GM23338 (cell line): ENCODE measurements at regions not wholly inside any gene's neighbourhood (a gene's known extent, or its start where the extent isn't known, plus 50 kb on each side); places are given as distances from the start of the nearest gene placed in this dataset.

Experiments used
- ATAC-seq: fragments of 200-7000 bp; cut with Tn5 transposase; 3 replicates; pipeline ENCODE4 v1.9.1; 2020
- DNase-seq: peaks from one replicate; pipeline ENCODE4 v3.0.0-alpha.2; 2015; ENCODE audit warnings: low spot score
- H2AFZ ChIP-seq: fragments of 200-600 bp; sonication (generic); 2 replicates; pipeline ENCODE4 v1.8.0; 2016; ENCODE audit warnings: antibody characterized with exemption, mild to moderate bottlenecking, moderate library complexity
- H3F3A ChIP-seq: fragments of 200-600 bp; sonication (generic); replicated peaks from 2 replicates; pipeline ENCODE4 v1.8.0; 2017; ENCODE audit warnings: antibody characterized with exemption, mixed run types, low read depth
- H3K27ac ChIP-seq: fragments of 200-600 bp; sonication (generic); 2 replicates; pipeline ENCODE4 v1.6.1; 2016; ENCODE audit warnings: low read depth
- H3K27me3 ChIP-seq: fragments of 200-600 bp; sonication (generic); 2 replicates; pipeline ENCODE4 v1.8.0; 2016; ENCODE audit warnings: mild to moderate bottlenecking, mixed run types, moderate library complexity; ENCODE audit not compliant: insufficient read depth
- H3K36me3 ChIP-seq: fragments of 200-600 bp; sonication (generic); 2 replicates; pipeline ENCODE4 v1.8.0; 2016; ENCODE audit warnings: mild to moderate bottlenecking; ENCODE audit not compliant: insufficient read depth
- H3K4me1 ChIP-seq: fragments of 200-600 bp; sonication (generic); 2 replicates; pipeline ENCODE4 v1.8.0; 2016; ENCODE audit warnings: mild to moderate bottlenecking, moderate library complexity; ENCODE audit not compliant: insufficient read depth
- H3K4me2 ChIP-seq: fragments of 200-600 bp; sonication (generic); 2 replicates; pipeline ENCODE4 v1.7.1; 2017; ENCODE audit warnings: mixed run types
- H3K4me3 ChIP-seq: fragments of 200-600 bp; sonication (generic); 2 replicates; pipeline ENCODE4 v1.6.1; 2016; ENCODE audit warnings: mixed run types
- H3K79me2 ChIP-seq: fragments of 200-600 bp; sonication (generic); replicated peaks from 2 replicates; pipeline ENCODE4 v1.8.0; 2017; ENCODE audit warnings: mild to moderate bottlenecking; ENCODE audit not compliant: insufficient read depth
- H3K9me2 ChIP-seq: fragments of 200-600 bp; sonication (generic); 2 replicates; pipeline ENCODE4 v1.8.0; 2017; ENCODE audit not compliant: insufficient read depth
- H4K20me1 ChIP-seq: fragments of 200-600 bp; sonication (generic); replicated peaks from 2 replicates; pipeline ENCODE4 v1.8.0; 2017; ENCODE audit warnings: mild to moderate bottlenecking; ENCODE audit not compliant: insufficient read depth
- H3K27ac Mint-ChIP-seq: 2 replicates; pipeline ENCODE4 v1.8.0; 2020; ENCODE audit warnings: inconsistent platforms, mild to moderate bottlenecking, moderate library complexity, mixed read lengths
- H3K27me3 Mint-ChIP-seq: 3 replicates; pipeline ENCODE4 v1.8.0; 2022; ENCODE audit warnings: low read depth, mild to moderate bottlenecking, moderate library complexity, mixed read lengths, inconsistent platforms; ENCODE audit not compliant: insufficient read depth, poor library complexity
- H3K36me3 Mint-ChIP-seq: 3 replicates; pipeline ENCODE4 v1.8.0; 2021; ENCODE audit warnings: low read depth, mild to moderate bottlenecking, inconsistent platforms, moderate library complexity, mixed read lengths
- H3K4me1 Mint-ChIP-seq: 3 replicates; pipeline ENCODE4 v1.8.0; 2020; ENCODE audit warnings: mild to moderate bottlenecking, inconsistent platforms, mixed read lengths
- H3K4me3 Mint-ChIP-seq: 3 replicates; pipeline ENCODE4 v1.8.0; 2021; ENCODE audit warnings: moderate library complexity, mild to moderate bottlenecking, inconsistent platforms, mixed read lengths
- H3K9me3 Mint-ChIP-seq: 3 replicates; pipeline ENCODE4 v1.8.0; 2020; ENCODE audit warnings: moderate library complexity, mild to moderate bottlenecking, inconsistent platforms, mixed read lengths
- CREB1 ChIP-seq: fragments of 250-450 bp; sonication (Bioruptor Pico); IDR thresholded peaks from 2 replicates; pipeline ENCODE4 v1.5.0; 2020; ENCODE audit warnings: low read depth, mild to moderate bottlenecking, moderate library complexity
- EZH2 ChIP-seq: fragments of 200-600 bp; sonication (generic); IDR thresholded peaks from one replicate; pipeline ENCODE4 v1.8.0; 2017; ENCODE audit warnings: antibody characterized with exemption, mild to moderate bottlenecking, low read depth; ENCODE audit not compliant: unreplicated experiment
- EZH2phosphoT487 ChIP-seq: fragments of 200-600 bp; sonication (generic); IDR thresholded peaks from one replicate; pipeline ENCODE4 v1.8.1; 2018; ENCODE audit warnings: antibody characterized with exemption; ENCODE audit not compliant: unreplicated experiment
- JUNB ChIP-seq: IDR thresholded peaks from one replicate; pipeline ENCODE4 v1.6.1; 2016; ENCODE audit warnings: antibody characterized with exemption; ENCODE audit not compliant: unreplicated experiment
- NANOG ChIP-seq: IDR thresholded peaks from 2 replicates; pipeline ENCODE4 v1.6.1; 2016; ENCODE audit warnings: antibody characterized with exemption, borderline replicate concordance
- POLR2AphosphoS5 ChIP-seq: IDR thresholded peaks from 2 replicates; pipeline ENCODE4 v1.6.1; 2016; ENCODE audit warnings: antibody characterized with exemption, low read depth
- REST ChIP-seq: IDR thresholded peaks from one replicate; pipeline ENCODE4 v1.6.1; 2018; ENCODE audit warnings: antibody characterized with exemption; ENCODE audit not compliant: unreplicated experiment
- STAT1 ChIP-seq: IDR thresholded peaks from one replicate; pipeline ENCODE4 v1.6.1; 2016; ENCODE audit warnings: antibody characterized with exemption; ENCODE audit not compliant: unreplicated experiment
- ZNF114 ChIP-seq: fragments of 250-450 bp; sonication (Bioruptor Pico); IDR thresholded peaks from 2 replicates; pipeline ENCODE4 v1.5.0; 2020; ENCODE audit warnings: mild to moderate bottlenecking, moderate library complexity
- ZNF331 ChIP-seq: fragments of 250-450 bp; sonication (Bioruptor Pico); IDR thresholded peaks from 2 replicates; pipeline ENCODE4 v1.5.0; 2020; ENCODE audit warnings: low read depth, mild to moderate bottlenecking, moderate library complexity
- ZNF462 ChIP-seq: fragments of 250-450 bp; sonication (Bioruptor Pico); IDR thresholded peaks from 2 replicates; pipeline ENCODE4 v1.5.0; 2020; ENCODE audit warnings: mild to moderate bottlenecking, moderate library complexity
- TF ChIP-seq, protein P1 (sequence below): IDR thresholded peaks from 2 replicates; pipeline ENCODE4 v1.6.1; 2016; ENCODE audit warnings: antibody characterized with exemption
- TF ChIP-seq, protein P2 (sequence below), 2 experiments: fragments of 200-600 bp in 1 of 2; sonication (generic) in 1 of 2; conservative IDR thresholded peaks; 2 replicates each; pipeline versions ENCODE4 v1.5.1 to v1.6.1; 2016 to 2017; ENCODE audit warnings: antibody characterized with exemption in 2 of 2, low read depth in 2 of 2, mild to moderate bottlenecking in 2 of 2, moderate library complexity in 1 of 2

- no peaks in the 10 kb centered on the region for H3K79me2 ChIP-seq
- no peak for DNase-seq
- Mint-ChIP-seq H3K9me3 (peaks cover 4% of the 10 kb centered on the region; the same call in 1 of the 3 replicates), H3K4me3 (no peak overlapping the region), H3K27me3 (peaks cover 2% of the 10 kb centered on the region), H3K4me1 (peaks cover 3% of the 10 kb centered on the region; the same call in 1 of the 3 replicates), H3K27ac (no peak overlapping the region), H3K36me3 (no peaks in the 10 kb centered on the region)
- no peak overlapping the region for H3K4me2 ChIP-seq
- H3K4me1 ChIP-seq, result no peaks in the 10 kb centered on the region
- no peaks in the 10 kb centered on the region for H4K20me1 ChIP-seq
- no peak for ATAC-seq
- no peaks in the 10 kb centered on the region for H3K9me2 ChIP-seq
- H2AFZ ChIP-seq, result no peak overlapping the region
- TF ChIP-seq JUNB (no peak), REST (no peak), ZNF462 (no peak), STAT1 (no peak), ZNF331 (CRISPR knock-in tag) (no peak), CREB1 (CRISPR knock-in tag) (no peak), EZH2phosphoT487 (no peak), POLR2AphosphoS5 (no peak), EZH2 (no peak), ZNF114 (CRISPR knock-in tag) (no peak), NANOG (no peak)
- TF ChIP-seq, protein P1, sequence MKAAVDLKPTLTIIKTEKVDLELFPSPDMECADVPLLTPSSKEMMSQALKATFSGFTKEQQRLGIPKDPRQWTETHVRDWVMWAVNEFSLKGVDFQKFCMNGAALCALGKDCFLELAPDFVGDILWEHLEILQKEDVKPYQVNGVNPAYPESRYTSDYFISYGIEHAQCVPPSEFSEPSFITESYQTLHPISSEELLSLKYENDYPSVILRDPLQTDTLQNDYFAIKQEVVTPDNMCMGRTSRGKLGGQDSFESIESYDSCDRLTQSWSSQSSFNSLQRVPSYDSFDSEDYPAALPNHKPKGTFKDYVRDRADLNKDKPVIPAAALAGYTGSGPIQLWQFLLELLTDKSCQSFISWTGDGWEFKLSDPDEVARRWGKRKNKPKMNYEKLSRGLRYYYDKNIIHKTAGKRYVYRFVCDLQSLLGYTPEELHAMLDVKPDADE, result no peak
- TF ChIP-seq, protein P2, sequence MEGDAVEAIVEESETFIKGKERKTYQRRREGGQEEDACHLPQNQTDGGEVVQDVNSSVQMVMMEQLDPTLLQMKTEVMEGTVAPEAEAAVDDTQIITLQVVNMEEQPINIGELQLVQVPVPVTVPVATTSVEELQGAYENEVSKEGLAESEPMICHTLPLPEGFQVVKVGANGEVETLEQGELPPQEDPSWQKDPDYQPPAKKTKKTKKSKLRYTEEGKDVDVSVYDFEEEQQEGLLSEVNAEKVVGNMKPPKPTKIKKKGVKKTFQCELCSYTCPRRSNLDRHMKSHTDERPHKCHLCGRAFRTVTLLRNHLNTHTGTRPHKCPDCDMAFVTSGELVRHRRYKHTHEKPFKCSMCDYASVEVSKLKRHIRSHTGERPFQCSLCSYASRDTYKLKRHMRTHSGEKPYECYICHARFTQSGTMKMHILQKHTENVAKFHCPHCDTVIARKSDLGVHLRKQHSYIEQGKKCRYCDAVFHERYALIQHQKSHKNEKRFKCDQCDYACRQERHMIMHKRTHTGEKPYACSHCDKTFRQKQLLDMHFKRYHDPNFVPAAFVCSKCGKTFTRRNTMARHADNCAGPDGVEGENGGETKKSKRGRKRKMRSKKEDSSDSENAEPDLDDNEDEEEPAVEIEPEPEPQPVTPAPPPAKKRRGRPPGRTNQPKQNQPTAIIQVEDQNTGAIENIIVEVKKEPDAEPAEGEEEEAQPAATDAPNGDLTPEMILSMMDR (conservative IDR thresholded peaks at IDR 0.05; ENCODE audit: low read depth in 2 of 2), result no peak
- H3K27ac ChIP-seq, result no peak overlapping the region
- H3F3A ChIP-seq, result no peaks in the 10 kb centered on the region
- no peak overlapping the region for H3K4me3 ChIP-seq
- H3K27me3 ChIP-seq, result no peaks in the 10 kb centered on the region
- no peaks in the 10 kb centered on the region for H3K36me3 ChIP-seq
Observed at GRCh38 chr9:99694393-99694792, 127.3 kb upstream of the NR4A3 start.
